ENCODE measurements at regions not wholly inside any gene's neighbourhood (a gene's known extent, or its start where the extent isn't known, plus 50 kb on each side); places are given as distances from the start of the nearest gene placed in this dataset.
"Not testable (repeated sequence)": the region's sequence is repeated elsewhere in the genome, so short reads cannot be mapped to it uniquely, and the experiment has no call there.

DNA sequence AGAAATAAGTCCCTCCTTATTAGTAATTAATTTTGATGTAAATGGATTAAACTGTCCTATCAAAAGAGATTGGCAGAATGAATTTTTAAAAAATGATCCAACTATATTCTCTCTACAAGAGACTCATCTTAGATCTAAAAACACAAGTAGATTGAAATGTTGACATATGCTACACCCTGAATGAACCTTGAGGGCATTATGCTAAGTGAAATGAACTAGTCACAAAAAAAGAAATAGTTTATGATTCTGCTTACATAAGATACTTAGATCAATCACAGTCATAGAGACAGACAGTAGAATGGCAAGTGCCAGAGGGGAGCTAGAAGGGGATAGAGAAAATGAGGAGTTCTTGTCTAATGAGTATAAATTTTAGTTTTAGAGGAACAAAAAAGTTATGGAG, 849.8 kb downstream of the CDH11 start:
- no peak for DNase-seq
- H3K27ac ChIP-seq = no peak overlapping the region
- no peaks in the 10 kb centered on the region for H3K36me3 ChIP-seq
- no peaks in the 10 kb centered on the region for H3K27me3 ChIP-seq
- TF ChIP-seq, protein P1, sequence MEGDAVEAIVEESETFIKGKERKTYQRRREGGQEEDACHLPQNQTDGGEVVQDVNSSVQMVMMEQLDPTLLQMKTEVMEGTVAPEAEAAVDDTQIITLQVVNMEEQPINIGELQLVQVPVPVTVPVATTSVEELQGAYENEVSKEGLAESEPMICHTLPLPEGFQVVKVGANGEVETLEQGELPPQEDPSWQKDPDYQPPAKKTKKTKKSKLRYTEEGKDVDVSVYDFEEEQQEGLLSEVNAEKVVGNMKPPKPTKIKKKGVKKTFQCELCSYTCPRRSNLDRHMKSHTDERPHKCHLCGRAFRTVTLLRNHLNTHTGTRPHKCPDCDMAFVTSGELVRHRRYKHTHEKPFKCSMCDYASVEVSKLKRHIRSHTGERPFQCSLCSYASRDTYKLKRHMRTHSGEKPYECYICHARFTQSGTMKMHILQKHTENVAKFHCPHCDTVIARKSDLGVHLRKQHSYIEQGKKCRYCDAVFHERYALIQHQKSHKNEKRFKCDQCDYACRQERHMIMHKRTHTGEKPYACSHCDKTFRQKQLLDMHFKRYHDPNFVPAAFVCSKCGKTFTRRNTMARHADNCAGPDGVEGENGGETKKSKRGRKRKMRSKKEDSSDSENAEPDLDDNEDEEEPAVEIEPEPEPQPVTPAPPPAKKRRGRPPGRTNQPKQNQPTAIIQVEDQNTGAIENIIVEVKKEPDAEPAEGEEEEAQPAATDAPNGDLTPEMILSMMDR (IDR thresholded peaks at IDR 0.05) = no peak
- no peak overlapping the region for H3K4me3 ChIP-seq
- no peaks in the 10 kb centered on the region for H3K9me3 ChIP-seq
- H3K4me1 ChIP-seq = no peaks in the 10 kb centered on the region
- H3K9ac ChIP-seq (ENCODE audit: low read depth in 2 of 2, low read length in 2 of 2) = no peak overlapping the region
- intact Hi-C loops (cut with DNase I) = no loop called here

DNA sequence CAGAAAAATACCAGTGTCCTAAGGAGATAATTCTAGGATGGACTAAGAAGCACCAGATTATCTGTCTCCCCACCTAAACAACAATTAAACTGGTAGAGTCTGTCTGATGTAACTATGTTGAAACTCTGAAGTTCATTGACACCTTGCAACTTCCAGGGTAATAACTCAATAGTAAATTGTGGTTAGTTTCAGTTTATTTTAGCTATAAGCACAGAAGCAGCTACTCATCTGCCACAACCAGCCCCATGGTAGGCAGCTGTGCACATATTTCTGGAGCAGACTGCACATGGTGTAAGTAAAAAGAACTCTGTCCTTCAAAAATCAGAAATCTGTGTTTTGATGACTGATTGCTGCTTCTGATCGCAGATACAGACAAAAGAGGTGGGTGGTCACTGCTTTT, 852.1 kb downstream of the CDH11 start:
- no peak for DNase-seq
- H3K27ac ChIP-seq = no peak overlapping the region
- TF ChIP-seq, protein P1 (IDR thresholded peaks at IDR 0.05) = no peak
- no peak overlapping the region for H3K9ac ChIP-seq (ENCODE audit: low read depth in 2 of 2, low read length in 2 of 2)
- no peaks in the 10 kb centered on the region for H3K27me3 ChIP-seq
- no peaks in the 10 kb centered on the region for H3K36me3 ChIP-seq
- H3K4me1 ChIP-seq = no peaks in the 10 kb centered on the region
- intact Hi-C loops (cut with DNase I) = no loop called here
- H3K9me3 ChIP-seq = no peaks in the 10 kb centered on the region
- H3K4me3 ChIP-seq = no peak overlapping the region

DNA sequence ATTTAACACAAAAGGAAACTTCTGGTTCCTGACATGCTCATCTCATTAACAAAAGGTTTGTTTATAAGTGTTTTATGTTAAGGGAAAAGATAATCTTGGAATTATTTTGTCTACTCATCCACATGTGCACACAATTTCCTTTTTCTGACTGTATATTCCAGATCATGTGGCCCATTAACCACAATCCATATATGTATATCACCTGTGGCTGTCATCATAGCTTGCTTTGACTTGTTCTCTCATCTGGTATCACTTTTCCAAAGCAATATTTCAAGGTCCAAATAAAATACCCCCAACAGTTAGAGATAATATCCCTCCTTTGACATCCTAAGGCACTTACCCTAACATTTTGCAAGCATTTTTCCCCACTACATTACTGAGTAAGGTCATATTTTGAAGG, 856.1 kb downstream of the CDH11 start:
- H3K36me3 ChIP-seq = no peaks in the 10 kb centered on the region
- DNase-seq = no peak
- no peak overlapping the region for H3K27ac ChIP-seq
- intact Hi-C loops (cut with DNase I) = no loop called here
- no peaks in the 10 kb centered on the region for H3K27me3 ChIP-seq
- H3K9ac ChIP-seq (ENCODE audit: low read depth in 2 of 2, low read length in 2 of 2) = no peak overlapping the region
- no peaks in the 10 kb centered on the region for H3K9me3 ChIP-seq
- H3K4me1 ChIP-seq = no peaks in the 10 kb centered on the region
- TF ChIP-seq, protein P1 (IDR thresholded peaks at IDR 0.05) = no peak
- no peak overlapping the region for H3K4me3 ChIP-seq

DNA sequence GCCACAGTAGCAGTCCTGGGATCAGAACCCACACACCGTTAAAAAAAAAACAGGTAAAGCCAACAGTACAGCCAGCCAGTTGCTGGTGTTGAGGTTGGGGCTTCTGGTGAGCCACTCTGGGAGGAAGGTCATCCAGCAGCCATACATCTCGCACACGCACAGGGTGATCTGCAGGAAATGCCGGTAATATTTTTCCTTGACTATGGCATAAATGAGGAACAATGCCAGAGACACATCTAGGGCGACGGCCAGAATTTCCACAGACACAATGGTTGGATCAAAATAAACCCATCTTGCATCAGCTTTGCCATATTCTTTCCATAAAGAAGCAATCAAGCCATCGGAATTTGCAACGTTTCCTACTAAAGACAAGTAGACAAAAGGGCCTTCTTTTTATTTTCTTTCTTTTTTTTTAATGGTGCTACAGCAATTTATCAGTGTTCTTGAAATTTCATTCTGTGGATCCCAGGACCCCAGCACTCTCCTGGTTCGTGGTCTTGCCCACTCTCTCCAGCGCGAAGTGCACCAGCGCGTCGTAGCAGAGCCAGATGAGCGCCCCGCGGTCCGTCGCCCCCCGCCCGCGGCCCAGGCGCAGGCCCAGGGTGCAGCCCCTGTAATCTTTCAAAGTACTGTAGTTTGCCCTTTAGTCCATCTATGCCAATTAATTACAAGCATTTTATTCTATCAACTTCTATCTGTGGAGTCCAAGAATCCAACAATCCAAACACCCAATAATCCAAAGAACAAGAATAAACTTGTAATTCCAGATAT, 861.0 kb downstream of the CDH11 start:
- H3K4me3 ChIP-seq; DNase-seq; H3K9ac ChIP-seq (ENCODE audit: low read depth in 2 of 2, low read length in 2 of 2); H3K27ac ChIP-seq; H3K4me1 ChIP-seq; intact Hi-C loops (cut with DNase I); H3K9me3 ChIP-seq; H3K27me3 ChIP-seq; H3K36me3 ChIP-seq: not testable (repeated sequence)

DNA sequence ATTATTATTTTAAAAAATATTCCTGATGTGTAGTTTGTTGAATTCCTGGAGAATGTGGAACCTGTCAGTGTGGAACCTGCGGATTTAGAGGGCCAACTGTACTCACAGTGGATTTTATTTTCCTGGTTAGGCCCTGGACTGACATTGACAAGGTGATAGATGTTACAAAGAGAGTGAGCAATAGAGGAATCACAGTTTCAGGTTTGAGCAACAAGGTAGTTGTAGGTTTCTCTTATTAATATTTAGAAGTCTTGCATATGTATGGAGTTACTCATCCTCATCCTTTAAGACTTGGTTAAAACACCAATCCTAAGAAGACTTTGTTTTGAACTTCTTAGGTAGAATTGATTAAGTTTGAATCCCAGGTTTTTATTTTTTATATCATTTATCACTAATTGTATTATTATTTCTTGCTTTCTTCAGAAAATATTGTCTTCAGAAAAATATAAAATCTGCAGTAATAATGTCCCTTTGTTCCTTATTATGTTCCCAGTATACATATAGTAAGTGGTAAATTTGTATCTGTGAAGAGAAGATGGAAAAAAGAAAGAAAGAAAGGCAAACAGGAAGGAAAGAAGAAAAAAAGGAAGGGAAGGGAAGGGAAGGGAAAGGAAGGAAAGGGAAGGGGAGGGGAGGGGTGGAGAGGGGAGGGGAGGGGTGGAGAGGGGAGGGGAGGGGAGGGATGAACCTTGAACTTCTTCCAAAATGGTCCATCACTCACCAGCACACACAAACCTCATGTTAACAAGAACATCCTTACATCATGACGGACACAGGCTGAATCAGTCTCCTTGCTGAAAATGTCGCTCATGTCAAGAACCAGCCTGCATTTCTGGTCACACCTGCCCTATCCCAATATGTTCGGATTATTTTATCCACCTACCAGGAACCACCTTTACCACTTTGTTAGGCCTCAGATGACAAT, 867.2 kb downstream of the CDH11 start:
- intact Hi-C loops (cut with DNase I) = no loop called here
- TF ChIP-seq, protein P1 (IDR thresholded peaks at IDR 0.05) = no peak
- no peak overlapping the region for H3K4me3 ChIP-seq
- H3K9ac ChIP-seq (ENCODE audit: low read depth in 2 of 2, low read length in 2 of 2) = no peak overlapping the region
- no peaks in the 10 kb centered on the region for H3K27me3 ChIP-seq
- no peak for DNase-seq
- H3K4me1 ChIP-seq = no peaks in the 10 kb centered on the region
- no peaks in the 10 kb centered on the region for H3K9me3 ChIP-seq
- H3K36me3 ChIP-seq = no peaks in the 10 kb centered on the region
- no peak overlapping the region for H3K27ac ChIP-seq

DNA sequence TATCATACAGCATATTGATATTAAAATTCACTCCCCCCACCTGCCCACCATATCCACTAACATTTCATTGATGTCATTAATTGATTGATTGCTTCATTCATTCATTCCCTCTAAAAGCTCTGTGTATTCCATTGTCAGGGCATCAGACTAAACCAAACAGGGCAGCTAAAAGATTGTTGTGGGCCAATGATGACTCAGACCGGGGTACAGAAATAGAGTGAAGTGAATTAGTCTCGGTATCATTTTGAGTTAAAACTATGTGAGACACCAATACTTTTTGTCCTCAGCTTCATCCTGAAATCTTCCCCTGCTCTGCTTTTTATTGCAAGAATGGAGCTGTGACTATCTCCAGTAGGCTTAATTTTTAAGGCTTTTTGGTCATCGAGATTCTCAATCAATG, 868.3 kb downstream of the CDH11 start:
- Histone ChIP-seq H3K4me3 (no peak overlapping the region), H3K9ac (ENCODE audit: low read depth in 2 of 2, low read length in 2 of 2) (no peak overlapping the region), H3K36me3 (no peaks in the 10 kb centered on the region), H3K9me3 (no peaks in the 10 kb centered on the region), H3K27me3 (no peaks in the 10 kb centered on the region), H3K27ac (no peak overlapping the region), H3K4me1 (no peaks in the 10 kb centered on the region)
- TF ChIP-seq, protein P1 (IDR thresholded peaks at IDR 0.05) = no peak
- intact Hi-C loops (cut with DNase I) = no loop called here
- DNase-seq = no peak

Data from colonic mucosa (tissue), 4 donors.